ENCODE measurements at regions not wholly inside any gene's neighbourhood (a gene's known extent, or its start where the extent isn't known, plus 50 kb on each side); places are given as distances from the start of the nearest gene placed in this dataset.

DNA sequence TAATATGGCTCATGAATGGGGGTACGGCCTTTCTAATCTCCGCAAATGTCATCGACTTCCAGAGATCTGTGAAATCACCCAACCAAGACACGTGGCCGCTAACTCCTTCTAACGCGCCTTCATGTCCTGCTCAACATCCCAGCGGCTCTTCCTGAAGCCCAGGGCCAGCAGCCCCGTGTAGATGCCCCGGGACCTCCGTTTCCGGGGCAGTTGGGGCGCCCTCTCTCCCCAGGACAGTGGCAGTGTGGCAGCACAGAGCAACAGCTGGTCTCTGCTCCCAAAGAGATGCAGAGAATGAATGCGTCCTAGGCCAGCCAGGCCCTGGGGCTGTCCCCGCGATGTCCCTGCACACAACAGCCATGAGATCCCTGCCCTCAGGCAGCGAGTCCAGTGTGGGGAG is 153.5 kb downstream of the RBFOX3 start:
- TF ChIP-seq, protein P1, sequence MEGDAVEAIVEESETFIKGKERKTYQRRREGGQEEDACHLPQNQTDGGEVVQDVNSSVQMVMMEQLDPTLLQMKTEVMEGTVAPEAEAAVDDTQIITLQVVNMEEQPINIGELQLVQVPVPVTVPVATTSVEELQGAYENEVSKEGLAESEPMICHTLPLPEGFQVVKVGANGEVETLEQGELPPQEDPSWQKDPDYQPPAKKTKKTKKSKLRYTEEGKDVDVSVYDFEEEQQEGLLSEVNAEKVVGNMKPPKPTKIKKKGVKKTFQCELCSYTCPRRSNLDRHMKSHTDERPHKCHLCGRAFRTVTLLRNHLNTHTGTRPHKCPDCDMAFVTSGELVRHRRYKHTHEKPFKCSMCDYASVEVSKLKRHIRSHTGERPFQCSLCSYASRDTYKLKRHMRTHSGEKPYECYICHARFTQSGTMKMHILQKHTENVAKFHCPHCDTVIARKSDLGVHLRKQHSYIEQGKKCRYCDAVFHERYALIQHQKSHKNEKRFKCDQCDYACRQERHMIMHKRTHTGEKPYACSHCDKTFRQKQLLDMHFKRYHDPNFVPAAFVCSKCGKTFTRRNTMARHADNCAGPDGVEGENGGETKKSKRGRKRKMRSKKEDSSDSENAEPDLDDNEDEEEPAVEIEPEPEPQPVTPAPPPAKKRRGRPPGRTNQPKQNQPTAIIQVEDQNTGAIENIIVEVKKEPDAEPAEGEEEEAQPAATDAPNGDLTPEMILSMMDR (IDR thresholded peaks at IDR 0.05; ENCODE audit: insufficient read depth, low read length, poor library complexity, severe bottlenecking) = no peak
- TF ChIP-seq EZH2phosphoT487 (conservative IDR thresholded peaks at IDR 0.05; ENCODE audit: low read length) = no peak

Data from SU-DHL-6 (cell line).